Limb (tissue), 2 donors: ENCODE measurements at regions not wholly inside any gene's neighbourhood (a gene's known extent, or its start where the extent isn't known, plus 50 kb on each side); places are given as distances from the start of the nearest gene placed in this dataset.
A peak's percentile ranks its signal among the peaks of the same experiment; 100 is the strongest.

Source experiments
- DNase-seq, 2 donors: peaks; one replicate each; pipeline ENCODE4 v3.0.0-alpha.2; 2016; ENCODE audit errors: extremely low spot score in 2 of 2

- no peak for DNase-seq
Measured at GRCh38 chr5:44660251-44660650, 148.5 kb upstream of the MRPS30 start.

DNA sequence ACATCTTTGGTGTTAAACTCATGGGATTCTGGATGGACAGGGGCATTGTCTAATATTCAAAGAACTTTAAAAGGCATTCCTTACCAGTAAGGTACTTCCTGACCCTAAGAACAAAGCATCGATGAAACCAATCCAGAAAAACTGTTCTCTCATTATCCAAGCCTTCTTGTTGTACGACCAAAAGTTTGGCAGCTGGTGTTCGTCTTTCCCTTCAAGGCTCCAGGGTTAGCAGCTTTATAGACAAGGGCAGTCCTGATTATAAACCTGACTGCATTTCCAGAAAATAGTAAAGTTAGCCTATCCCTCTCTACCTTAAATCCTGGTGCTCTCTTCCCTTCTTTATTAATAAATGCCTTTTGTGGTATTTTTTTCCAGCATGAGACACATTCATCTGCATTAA, 149.4 kb upstream of the MRPS30 start:
- DNase-seq, result no peak

- DNase-seq, result no peak
Measured at GRCh38 chr5:44652674-44653073, 156.1 kb upstream of the MRPS30 start.

DNA sequence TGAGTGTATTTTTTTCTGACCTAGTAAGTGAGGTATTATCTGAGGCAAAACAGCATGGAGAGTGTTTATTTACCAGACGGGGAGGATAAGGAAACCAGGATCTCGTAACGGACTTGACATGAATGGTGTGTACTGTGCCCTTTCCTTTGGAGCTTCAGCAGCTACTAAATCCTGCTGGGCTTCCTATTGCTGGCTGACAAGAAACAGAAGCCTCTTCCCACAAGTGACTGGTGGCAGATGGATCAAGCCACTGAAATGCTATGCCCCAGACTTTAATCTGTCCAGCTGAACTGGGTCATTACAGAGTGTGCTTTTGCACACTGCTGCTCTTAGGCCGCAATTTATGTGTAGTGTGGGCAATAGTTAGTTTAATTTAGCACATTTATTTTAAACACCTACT, 162.7 kb upstream of the MRPS30 start:
- no peak for DNase-seq

DNA sequence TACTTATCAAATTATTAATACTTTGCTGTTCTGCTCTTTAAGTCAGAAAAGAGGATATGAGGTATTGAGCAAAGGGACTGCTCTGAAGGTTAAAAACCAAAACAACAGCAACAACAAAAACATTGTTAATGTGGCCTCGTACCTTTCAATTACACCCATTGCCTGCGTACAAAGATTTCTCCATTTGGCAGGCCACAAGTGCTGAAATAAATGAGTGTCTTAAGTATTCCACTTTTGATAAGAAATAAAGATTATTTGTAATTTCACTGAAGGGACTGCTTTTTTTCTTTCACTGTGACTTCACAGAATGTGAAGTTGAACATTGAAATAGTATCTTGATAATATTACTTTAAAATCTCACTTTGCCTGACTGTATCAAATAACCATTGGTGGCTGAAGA, 163.2 kb upstream of the MRPS30 start:
- no peak for DNase-seq

DNA sequence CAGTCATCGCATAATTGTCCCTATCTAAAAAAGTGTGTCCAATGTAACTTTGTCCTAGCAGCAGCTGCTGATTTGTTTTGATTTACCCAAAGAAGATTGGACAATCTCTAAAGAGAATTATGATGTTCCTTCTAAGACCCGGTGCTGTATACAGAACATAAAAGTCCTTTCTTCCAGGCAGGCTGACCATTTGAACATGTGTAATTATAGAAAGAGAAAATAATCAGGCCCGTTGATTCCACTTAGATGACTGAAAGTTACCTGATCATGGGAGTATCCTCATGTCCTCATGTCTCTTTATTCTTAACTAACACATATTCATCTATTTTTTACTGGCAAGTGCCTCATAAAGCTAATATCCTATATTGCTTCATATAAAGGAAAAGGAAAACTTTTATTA, 164.1 kb upstream of the MRPS30 start:
- DNase-seq, result no peak

DNA sequence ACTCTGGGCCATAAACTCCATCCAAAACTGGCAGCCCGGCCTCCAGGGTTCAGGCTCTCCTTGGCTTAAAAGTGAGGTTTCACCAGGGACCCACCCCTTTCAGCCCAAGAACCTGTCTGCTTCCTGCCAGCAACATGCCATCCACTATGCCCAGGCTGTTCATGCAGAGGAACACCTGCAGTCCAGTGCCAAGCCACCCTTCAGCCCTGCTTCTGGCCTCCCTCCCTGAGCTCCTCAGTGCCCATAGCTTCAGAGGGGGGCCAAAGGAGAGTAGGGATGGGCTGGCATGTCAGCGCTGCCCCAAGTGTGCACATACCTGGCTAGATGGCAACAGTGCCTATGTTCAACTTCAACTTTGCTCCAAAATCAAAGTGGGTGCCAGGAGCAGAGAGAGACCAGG, 166.9 kb upstream of the MRPS30 start:
- no peak for DNase-seq

DNA sequence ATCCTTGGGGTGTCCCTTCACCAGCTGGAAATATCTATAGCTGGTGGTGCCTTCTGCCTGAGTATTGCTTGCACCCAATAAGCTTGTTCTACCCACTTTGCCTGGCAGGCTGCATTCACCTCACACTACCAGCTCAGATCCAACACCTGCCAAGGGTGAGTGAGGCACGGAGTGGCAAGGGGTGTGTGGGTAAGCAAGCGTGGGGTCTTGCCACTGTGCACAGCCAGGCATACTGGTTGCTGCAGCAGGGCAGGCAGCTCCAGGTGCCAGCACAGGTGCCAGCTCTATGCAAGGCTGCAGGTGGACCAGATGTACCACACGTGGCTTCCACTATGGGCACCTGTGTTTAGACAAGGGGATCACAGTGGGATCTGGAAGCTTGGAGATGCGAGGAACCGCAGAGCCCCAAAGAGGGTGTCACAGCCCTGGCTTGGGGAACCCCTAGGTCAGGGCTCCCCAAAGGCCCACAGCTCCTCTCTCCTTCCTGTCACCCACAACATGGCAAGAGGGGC, 167.7 kb upstream of the MRPS30 start:
- DNase-seq, result no peak

- DNase-seq, result no peak
Measured at GRCh38 chr5:44637916-44638869, 170.6 kb upstream of the MRPS30 start.

- DNase-seq, result no peak
Measured at GRCh38 chr5:44632344-44632743, 176.4 kb upstream of the MRPS30 start.

DNA sequence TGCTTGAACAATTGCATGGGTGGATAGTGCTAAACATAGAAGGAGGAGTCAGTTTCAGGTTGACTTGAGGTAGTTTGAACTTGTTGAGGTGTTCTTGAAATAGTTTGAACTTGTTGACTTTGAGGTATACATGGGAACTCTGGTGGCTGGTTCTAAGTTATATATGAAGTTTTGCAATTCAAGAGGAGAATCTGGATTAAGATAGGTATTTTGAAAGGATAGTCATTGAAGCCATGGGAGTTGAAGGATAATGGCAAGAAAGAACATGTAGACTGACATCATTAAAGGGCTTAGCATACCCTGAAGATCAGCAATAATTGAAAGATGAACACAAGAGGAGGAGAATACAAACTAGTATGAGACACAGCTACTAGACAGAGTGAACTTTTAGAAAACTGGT, 181.9 kb upstream of the MRPS30 start:
- no peak for DNase-seq

DNA sequence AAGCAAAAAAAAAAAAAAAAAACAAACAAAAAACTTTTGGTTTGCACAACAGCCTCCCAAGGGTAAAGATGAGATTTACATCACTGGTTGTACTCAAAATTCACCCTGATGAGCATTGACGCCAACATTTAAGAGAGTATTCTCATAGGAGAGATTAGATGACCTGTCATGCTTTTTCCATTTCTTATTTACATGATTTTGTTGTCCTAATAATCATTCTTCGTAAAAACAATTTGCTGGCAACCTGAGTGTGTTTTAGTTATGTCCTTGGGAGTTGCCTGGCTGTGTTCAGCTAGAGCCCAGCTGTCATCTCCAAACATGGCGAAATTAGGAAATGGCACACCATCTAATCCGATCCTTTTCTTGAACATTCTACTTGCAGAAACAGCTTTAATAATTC, 186.4 kb upstream of the MRPS30 start:
- DNase-seq, result no peak

- no peak for DNase-seq
Measured at GRCh38 chr5:44619875-44620610, 188.7 kb upstream of the MRPS30 start.

DNA sequence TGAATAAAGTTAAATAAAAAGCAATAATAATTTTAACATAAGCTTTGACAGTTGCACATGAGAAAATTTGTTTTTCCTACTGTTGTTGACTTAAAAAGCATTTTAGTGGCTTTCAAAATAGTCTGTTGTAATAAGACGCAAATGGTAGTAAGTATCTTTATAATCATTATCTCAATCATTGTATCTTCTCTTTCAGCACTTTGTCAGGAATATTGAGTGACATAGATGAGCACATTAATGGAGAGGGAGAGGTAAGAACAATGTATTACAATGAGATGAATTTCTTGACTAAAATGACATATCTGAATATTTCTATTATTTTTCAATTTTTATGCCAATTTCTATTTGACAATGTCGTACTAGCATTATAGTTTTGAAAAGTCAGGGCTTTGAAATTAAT, 193.9 kb upstream of the MRPS30 start:
- no peak for DNase-seq

DNA sequence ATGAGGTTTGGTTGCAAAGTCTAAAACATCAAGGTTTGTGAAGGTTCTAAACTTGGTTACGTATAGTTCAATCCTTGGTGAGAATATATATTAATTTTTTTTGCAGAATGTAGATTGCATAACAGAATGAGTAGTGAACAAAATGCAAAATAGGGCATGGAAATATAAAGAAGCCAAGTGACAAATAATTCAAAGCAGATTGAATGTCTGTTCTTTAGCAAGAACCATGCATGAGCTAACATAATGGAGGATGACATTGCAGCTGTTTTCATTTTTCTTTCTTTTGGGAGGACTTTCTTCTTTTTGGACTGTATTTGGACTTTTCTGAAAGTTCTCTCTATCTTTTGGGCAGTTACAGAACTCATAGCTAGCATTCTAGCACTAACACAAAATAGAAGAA, 194.8 kb upstream of the MRPS30 start:
- no peak for DNase-seq

DNA sequence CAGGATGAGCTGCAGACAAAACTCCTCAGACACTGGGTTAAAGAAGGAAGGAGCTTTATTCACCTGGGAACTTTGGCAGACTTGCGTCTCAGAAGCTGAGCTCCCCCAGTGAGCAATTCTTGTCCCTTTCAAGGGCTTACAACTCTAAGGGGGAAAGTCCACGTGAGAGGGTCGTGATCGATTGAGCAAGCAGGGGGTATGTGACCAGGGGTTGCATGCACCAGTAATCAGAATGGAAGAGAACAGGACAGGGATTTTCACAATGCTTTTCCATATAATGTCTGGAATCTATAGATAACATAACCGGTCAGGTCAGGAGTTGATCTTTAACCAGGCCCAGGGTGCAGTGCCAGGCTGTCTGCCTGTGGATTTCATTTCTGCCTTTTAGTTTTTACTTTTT, 202.8 kb upstream of the MRPS30 start:
- no peak for DNase-seq

- DNase-seq, result peak in 1 of 2 donors; percentile 26
Measured at GRCh38 chr5:44603496-44604272, 205.1 kb upstream of the MRPS30 start.

- no peak for DNase-seq
Measured at GRCh38 chr5:44574678-44575077, 185.5 kb upstream of the FGF10 start.

GRCh38 chr5:44568519-44568918, 179.3 kb upstream of the FGF10 start:
- no peak for DNase-seq

DNA sequence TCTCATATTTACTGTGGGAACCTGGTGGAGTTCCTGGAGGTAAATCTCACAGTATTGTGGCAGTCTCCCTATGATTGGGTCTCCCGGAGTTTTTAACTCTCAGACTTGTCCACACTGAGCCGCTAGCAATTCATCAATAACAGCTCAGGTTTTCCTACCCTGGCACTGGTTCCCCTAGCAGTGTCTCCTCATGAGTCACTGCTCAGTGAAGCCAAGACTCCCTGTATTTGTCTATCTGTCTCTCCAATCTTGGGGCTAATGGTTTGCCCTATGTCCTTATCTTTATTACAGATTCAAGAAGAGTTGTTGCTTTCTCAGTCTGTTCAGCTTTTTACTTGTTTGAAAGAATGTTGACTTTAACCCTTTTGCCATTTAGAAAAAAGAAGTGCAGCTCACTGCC, 176.7 kb upstream of the FGF10 start:
- DNase-seq, result no peak

DNA sequence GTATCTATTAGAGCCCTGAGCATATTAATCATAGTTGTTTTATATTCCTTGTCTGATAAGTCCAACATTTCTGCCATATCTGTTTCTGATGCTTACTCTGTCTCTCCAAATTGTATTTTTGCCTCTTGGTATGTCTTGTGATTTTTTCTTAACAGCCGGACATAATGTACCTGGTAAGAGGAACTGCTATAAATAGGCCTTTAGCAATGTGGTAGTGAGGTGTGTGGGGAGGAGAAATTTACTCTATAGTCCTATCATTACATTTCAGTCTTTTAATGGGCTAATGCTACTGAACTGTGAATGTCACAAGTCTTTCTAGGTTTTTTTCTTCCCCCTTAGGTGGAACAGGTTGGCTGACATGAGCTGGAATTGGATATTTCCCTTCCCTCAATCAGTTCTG, 176.1 kb upstream of the FGF10 start:
- DNase-seq, result no peak

DNA sequence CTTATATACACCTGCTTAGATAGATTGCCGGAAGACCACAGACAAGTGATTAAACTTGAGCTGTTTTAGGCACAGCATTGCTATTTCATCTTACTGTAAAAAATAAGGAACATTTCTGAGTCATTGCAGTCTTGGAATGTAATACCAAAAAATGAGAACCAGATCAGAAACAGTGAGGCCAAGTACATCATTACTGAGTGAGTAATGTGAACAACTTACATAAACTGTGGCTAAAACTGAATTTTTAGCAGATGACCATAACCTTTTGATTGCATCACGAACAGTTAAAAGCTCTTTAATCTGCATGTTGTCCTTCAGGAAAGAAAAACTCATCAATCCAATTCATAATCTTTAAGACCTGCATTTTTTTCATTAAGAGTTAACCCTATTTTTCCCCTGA, 157.1 kb upstream of the FGF10 start:
- DNase-seq, result no peak
